ENCODE measurements at regions not wholly inside any gene's neighbourhood (a gene's known extent, or its start where the extent isn't known, plus 50 kb on each side); places are given as distances from the start of the nearest gene placed in this dataset.

- H4K20me1 ChIP-seq (ENCODE audit: low read length), result no peaks in the 10 kb centered on the region
- no peaks in the 10 kb centered on the region for H3K9me2 ChIP-seq (replicated peaks; ENCODE audit: low read length)
- H3K4me2 ChIP-seq (ENCODE audit: low read length), result no peak overlapping the region
- H2AFZ ChIP-seq (ENCODE audit: low read length), result no peak overlapping the region
- H3K79me2 ChIP-seq (ENCODE audit: low read length), result no peaks in the 10 kb centered on the region
- no peak overlapping the region for H3K9ac ChIP-seq (ENCODE audit: low read length)
- no peaks in the 10 kb centered on the region for H3K4me1 ChIP-seq (ENCODE audit: insufficient read depth, low read length)
- POLR2A ChIA-PET (ENCODE audit: unreplicated experiment), result no interaction called here
- no peak for ATAC-seq
- no peak for TF ChIP-seq CTCF (conservative IDR thresholded peaks at IDR 0.05; ENCODE audit: low read depth, low read length)
- TF ChIP-seq EZH2 (IDR thresholded peaks at IDR 0.05; ENCODE audit: low read length, unreplicated experiment), result no peak
- TF ChIP-seq EZH2phosphoT487 (IDR thresholded peaks at IDR 0.05; ENCODE audit: borderline replicate concordance, low read length), result no peak
- BruUV-seq (replicated peaks), result no TSS peak
- H3F3A ChIP-seq (ENCODE audit: low read length, unreplicated experiment), result no peaks in the 10 kb centered on the region
- no peak overlapping the region for H3K4me3 ChIP-seq (ENCODE audit: low read length)
- no peaks in the 10 kb centered on the region for H3K9me3 ChIP-seq (ENCODE audit: low read length)
- H3K27me3 ChIP-seq (ENCODE audit: low read length), result no peaks in the 10 kb centered on the region
- no peaks in the 10 kb centered on the region for H3K36me3 ChIP-seq (ENCODE audit: low read depth, low read length)
- CTCF ChIA-PET, result no interaction called here
- no peak for DNase-seq
- no peak overlapping the region for H3K27ac ChIP-seq (ENCODE audit: low read length)
- intact Hi-C loops (cut with micrococcal nuclease), result no loop called here
These were observed 868.9 kb upstream of the SOX9 start for GRCh38 chr17:71251951-71252350.

GRCh38 chr17:71252436-71252835 is 868.4 kb upstream of the SOX9 start:
- H3K4me3 ChIP-seq (ENCODE audit: low read length), result no peak overlapping the region
- H3K9me3 ChIP-seq (ENCODE audit: low read length), result no peaks in the 10 kb centered on the region
- H3K4me1 ChIP-seq (ENCODE audit: insufficient read depth, low read length), result no peaks in the 10 kb centered on the region
- ChIA-PET CTCF (no interaction called here), POLR2A (ENCODE audit: unreplicated experiment) (no interaction called here)
- H3K9me2 ChIP-seq (replicated peaks; ENCODE audit: low read length), result no peaks in the 10 kb centered on the region
- no peak overlapping the region for H3K4me2 ChIP-seq (ENCODE audit: low read length)
- no TSS peak for BruUV-seq (replicated peaks)
- H3K27me3 ChIP-seq (ENCODE audit: low read length), result no peaks in the 10 kb centered on the region
- DNase-seq (no peak), ATAC-seq (no peak)
- intact Hi-C loops (cut with micrococcal nuclease), result no loop called here
- no peak overlapping the region for H3K9ac ChIP-seq (ENCODE audit: low read length)
- H3K79me2 ChIP-seq (ENCODE audit: low read length), result no peaks in the 10 kb centered on the region
- H2AFZ ChIP-seq (ENCODE audit: low read length), result no peak overlapping the region
- H3K36me3 ChIP-seq (ENCODE audit: low read depth, low read length), result no peaks in the 10 kb centered on the region
- no peaks in the 10 kb centered on the region for H3F3A ChIP-seq (ENCODE audit: low read length, unreplicated experiment)
- no peak overlapping the region for H3K27ac ChIP-seq (ENCODE audit: low read length)
- TF ChIP-seq EZH2phosphoT487 (IDR thresholded peaks at IDR 0.05; ENCODE audit: borderline replicate concordance, low read length), result no peak
- no peak for TF ChIP-seq EZH2 (IDR thresholded peaks at IDR 0.05; ENCODE audit: low read length, unreplicated experiment)
- TF ChIP-seq CTCF (conservative IDR thresholded peaks at IDR 0.05; ENCODE audit: low read depth, low read length), result no peak
- no peaks in the 10 kb centered on the region for H4K20me1 ChIP-seq (ENCODE audit: low read length)

GRCh38 chr17:71257096-71257495 is 863.7 kb upstream of the SOX9 start:
- CTCF ChIA-PET, result no interaction called here

More at GRCh38 chr17:71257096-71257495, 863.7 kb upstream of the SOX9 start:
- intact Hi-C loops (cut with micrococcal nuclease), result no loop called here
- DNase-seq (no peak), ATAC-seq (no peak)
- Histone ChIP-seq H3K9me3 (ENCODE audit: low read length) (no peaks in the 10 kb centered on the region), H3K4me1 (ENCODE audit: insufficient read depth, low read length) (no peaks in the 10 kb centered on the region), H3K4me2 (ENCODE audit: low read length) (no peak overlapping the region), H2AFZ (ENCODE audit: low read length) (no peak overlapping the region), H3K9me2 (replicated peaks; ENCODE audit: low read length) (no peaks in the 10 kb centered on the region), H3K27me3 (ENCODE audit: low read length) (no peaks in the 10 kb centered on the region), H3F3A (ENCODE audit: low read length, unreplicated experiment) (no peaks in the 10 kb centered on the region), H4K20me1 (ENCODE audit: low read length) (no peaks in the 10 kb centered on the region), H3K79me2 (ENCODE audit: low read length) (no peaks in the 10 kb centered on the region), H3K27ac (ENCODE audit: low read length) (no peak overlapping the region), H3K4me3 (ENCODE audit: low read length) (no peak overlapping the region), H3K36me3 (ENCODE audit: low read depth, low read length) (no peaks in the 10 kb centered on the region), H3K9ac (ENCODE audit: low read length) (no peak overlapping the region)
- POLR2A ChIA-PET (ENCODE audit: unreplicated experiment), result no interaction called here
- BruUV-seq (replicated peaks), result no TSS peak
- TF ChIP-seq EZH2phosphoT487 (IDR thresholded peaks at IDR 0.05; ENCODE audit: borderline replicate concordance, low read length) (no peak), EZH2 (IDR thresholded peaks at IDR 0.05; ENCODE audit: low read length, unreplicated experiment) (no peak), CTCF (conservative IDR thresholded peaks at IDR 0.05; ENCODE audit: low read depth, low read length) (no peak)
